ENCODE measurements at regions not wholly inside any gene's neighbourhood (a gene's known extent, or its start where the extent isn't known, plus 50 kb on each side); places are given as distances from the start of the nearest gene placed in this dataset.

- TF ChIP-seq EZH2 (IDR thresholded peaks at IDR 0.05; ENCODE audit: insufficient read depth, poor library complexity, severe bottlenecking) (no peak), EZH2phosphoT487 (IDR thresholded peaks at IDR 0.05; ENCODE audit: insufficient read depth, low read depth) (no peak)
These were observed 298.8 kb upstream of the DSEL start for GRCh38 chr18:67815280-67815679.

Measured in GM23248 (cell line).